ENCODE measurements at regions not wholly inside any gene's neighbourhood (a gene's known extent, or its start where the extent isn't known, plus 50 kb on each side); places are given as distances from the start of the nearest gene placed in this dataset.

DNA sequence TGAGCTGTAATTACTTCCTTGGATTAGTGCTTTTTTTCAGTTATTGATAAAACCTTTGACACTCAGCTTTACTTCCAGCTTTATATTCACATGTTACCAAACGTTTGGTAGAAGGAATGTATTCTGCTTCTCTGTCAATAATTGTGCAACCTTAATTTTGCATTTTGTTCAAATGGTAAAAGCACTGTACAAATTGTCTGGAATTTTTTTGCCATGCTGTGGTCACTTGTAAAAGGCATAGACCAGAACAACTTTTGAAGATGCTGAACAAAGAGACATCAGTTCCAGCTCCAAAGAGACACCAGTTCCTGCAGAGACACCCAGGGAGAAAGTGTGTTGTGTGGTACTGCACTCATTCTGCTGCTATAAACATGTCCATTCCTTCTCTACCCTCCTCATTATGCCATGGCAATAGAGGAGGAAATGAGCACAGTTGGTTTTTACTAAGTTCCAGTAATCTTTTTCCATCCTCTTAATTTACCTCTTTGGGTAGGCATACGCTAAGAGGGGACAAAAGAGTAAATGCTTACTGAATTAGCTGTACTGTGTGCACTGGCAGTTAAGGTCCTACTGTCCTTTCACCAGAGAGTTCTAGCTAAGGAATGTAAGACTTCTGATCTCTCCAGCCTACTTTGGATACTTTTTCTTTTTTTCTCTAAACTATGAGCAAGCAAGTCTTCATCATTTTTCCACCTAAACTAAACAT lies 387.4 kb downstream of the FGF10 start:
- ATAC-seq: no peak
- TF ChIP-seq TCF4 (CRISPR knock-in tag; IDR thresholded peaks at IDR 0.05; ENCODE audit: borderline replicate concordance) (no peak), ZC3H10 (CRISPR knock-in tag; IDR thresholded peaks at IDR 0.05) (no peak), ISL1 (CRISPR knock-in tag; IDR thresholded peaks at IDR 0.05) (no peak), ZFP30 (CRISPR knock-in tag; IDR thresholded peaks at IDR 0.05) (no peak), PPARA (CRISPR knock-in tag; IDR thresholded peaks at IDR 0.05; ENCODE audit: borderline replicate concordance) (no peak), CSDC2 (CRISPR knock-in tag; IDR thresholded peaks at IDR 0.05) (no peak), ZFP3 (CRISPR knock-in tag; IDR thresholded peaks at IDR 0.05) (no peak), ZNF8 (CRISPR knock-in tag; IDR thresholded peaks at IDR 0.05) (no peak)

DNA sequence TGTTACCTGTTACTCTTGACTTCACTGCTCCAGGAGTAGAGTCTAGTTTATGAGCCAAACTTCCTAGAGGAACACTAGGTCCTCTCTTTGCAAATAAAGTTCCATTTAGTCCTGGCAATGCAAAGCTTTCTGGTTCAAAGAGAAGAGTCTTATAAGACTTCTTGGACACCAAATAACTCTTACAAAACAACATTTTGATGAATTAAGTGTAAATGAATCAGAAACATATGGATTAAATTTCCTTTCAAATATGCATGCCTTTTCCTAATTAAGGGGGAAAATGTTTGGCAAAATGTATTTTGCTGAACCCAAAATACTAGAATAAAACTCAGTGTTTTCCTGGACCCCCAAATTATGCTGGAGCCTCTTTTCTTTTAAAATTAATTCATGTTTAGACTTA lies 388.0 kb downstream of the FGF10 start:
- TF ChIP-seq ZC3H10 (CRISPR knock-in tag; IDR thresholded peaks at IDR 0.05): no peak
- TF ChIP-seq ARNTL (CRISPR knock-in tag; IDR thresholded peaks at IDR 0.05; ENCODE audit: borderline replicate concordance, low read depth): no peak
- no peak for TF ChIP-seq GLIS3 (CRISPR knock-in tag; IDR thresholded peaks at IDR 0.05)
- TF ChIP-seq, protein P1, sequence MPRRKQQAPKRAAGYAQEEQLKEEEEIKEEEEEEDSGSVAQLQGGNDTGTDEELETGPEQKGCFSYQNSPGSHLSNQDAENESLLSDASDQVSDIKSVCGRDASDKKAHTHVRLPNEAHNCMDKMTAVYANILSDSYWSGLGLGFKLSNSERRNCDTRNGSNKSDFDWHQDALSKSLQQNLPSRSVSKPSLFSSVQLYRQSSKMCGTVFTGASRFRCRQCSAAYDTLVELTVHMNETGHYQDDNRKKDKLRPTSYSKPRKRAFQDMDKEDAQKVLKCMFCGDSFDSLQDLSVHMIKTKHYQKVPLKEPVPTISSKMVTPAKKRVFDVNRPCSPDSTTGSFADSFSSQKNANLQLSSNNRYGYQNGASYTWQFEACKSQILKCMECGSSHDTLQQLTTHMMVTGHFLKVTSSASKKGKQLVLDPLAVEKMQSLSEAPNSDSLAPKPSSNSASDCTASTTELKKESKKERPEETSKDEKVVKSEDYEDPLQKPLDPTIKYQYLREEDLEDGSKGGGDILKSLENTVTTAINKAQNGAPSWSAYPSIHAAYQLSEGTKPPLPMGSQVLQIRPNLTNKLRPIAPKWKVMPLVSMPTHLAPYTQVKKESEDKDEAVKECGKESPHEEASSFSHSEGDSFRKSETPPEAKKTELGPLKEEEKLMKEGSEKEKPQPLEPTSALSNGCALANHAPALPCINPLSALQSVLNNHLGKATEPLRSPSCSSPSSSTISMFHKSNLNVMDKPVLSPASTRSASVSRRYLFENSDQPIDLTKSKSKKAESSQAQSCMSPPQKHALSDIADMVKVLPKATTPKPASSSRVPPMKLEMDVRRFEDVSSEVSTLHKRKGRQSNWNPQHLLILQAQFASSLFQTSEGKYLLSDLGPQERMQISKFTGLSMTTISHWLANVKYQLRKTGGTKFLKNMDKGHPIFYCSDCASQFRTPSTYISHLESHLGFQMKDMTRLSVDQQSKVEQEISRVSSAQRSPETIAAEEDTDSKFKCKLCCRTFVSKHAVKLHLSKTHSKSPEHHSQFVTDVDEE (CRISPR knock-in tag; IDR thresholded peaks at IDR 0.05): no peak
- no peak for TF ChIP-seq ISL1 (CRISPR knock-in tag; IDR thresholded peaks at IDR 0.05)
- TF ChIP-seq RARB (CRISPR knock-in tag; IDR thresholded peaks at IDR 0.05): no peak
- no peak for TF ChIP-seq CSDC2 (CRISPR knock-in tag; IDR thresholded peaks at IDR 0.05)
- no peak for TF ChIP-seq ZFP30 (CRISPR knock-in tag; IDR thresholded peaks at IDR 0.05)
- TF ChIP-seq ESRRG (CRISPR knock-in tag; IDR thresholded peaks at IDR 0.05): no peak
- no peak for TF ChIP-seq POU6F1 (CRISPR knock-in tag; IDR thresholded peaks at IDR 0.05; ENCODE audit: borderline replicate concordance, low read depth)
- TF ChIP-seq ZNF70 (CRISPR knock-in tag; IDR thresholded peaks at IDR 0.05): no peak
- TF ChIP-seq ZNF565 (CRISPR knock-in tag; conservative IDR thresholded peaks at IDR 0.05; ENCODE audit: low read depth): no peak
- ATAC-seq: no peak

DNA sequence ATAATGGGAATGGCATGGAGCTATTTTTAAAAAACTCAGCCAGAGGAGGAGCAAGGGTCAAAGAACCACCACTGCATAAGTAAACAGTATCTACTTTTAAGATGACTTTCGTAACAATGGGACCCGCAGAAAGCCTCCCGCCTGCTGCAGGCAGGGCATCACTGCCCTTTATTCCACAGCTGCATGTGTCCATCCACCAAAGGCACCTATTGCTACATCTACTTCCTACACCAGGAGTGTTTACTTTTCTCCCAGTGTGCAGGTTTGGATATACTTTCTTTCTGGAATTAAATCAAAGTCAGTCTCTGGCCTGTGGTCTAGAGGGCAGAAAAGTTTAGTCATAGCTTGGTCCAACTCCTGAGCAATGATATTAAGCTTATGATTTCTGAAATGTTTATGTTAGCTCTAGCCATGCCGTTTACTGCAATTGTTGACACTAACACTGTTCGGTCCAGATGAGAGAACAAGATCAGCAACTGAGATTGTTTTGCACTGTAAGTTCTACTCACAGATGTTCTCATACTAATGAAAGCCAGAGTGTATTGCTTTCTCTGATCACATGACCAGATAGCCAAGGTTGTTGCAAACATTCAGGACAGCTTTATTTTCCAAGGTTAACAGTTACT lies 391.5 kb downstream of the FGF10 start:
- ATAC-seq: no peak
- TF ChIP-seq, protein P2, sequence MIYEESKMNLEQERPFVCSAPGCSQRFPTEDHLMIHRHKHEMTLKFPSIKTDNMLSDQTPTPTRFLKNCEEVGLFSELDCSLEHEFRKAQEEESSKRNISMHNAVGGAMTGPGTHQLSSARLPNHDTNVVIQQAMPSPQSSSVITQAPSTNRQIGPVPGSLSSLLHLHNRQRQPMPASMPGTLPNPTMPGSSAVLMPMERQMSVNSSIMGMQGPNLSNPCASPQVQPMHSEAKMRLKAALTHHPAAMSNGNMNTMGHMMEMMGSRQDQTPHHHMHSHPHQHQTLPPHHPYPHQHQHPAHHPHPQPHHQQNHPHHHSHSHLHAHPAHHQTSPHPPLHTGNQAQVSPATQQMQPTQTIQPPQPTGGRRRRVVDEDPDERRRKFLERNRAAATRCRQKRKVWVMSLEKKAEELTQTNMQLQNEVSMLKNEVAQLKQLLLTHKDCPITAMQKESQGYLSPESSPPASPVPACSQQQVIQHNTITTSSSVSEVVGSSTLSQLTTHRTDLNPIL (CRISPR knock-in tag; IDR thresholded peaks at IDR 0.05; ENCODE audit: low read depth): no peak
- TF ChIP-seq GLIS3 (CRISPR knock-in tag; IDR thresholded peaks at IDR 0.05): no peak
- TF ChIP-seq OSR1 (CRISPR knock-in tag; IDR thresholded peaks at IDR 0.05): no peak

- ATAC-seq: no peak
- TF ChIP-seq GLIS3 (CRISPR knock-in tag; IDR thresholded peaks at IDR 0.05): no peak
- no peak for TF ChIP-seq ZNF8 (CRISPR knock-in tag; IDR thresholded peaks at IDR 0.05)
- no peak for TF ChIP-seq ISL1 (CRISPR knock-in tag; IDR thresholded peaks at IDR 0.05)
- TF ChIP-seq RARB (CRISPR knock-in tag; IDR thresholded peaks at IDR 0.05): no peak
- TF ChIP-seq OSR1 (CRISPR knock-in tag; IDR thresholded peaks at IDR 0.05): no peak
- TF ChIP-seq, protein P2 (CRISPR knock-in tag; IDR thresholded peaks at IDR 0.05; ENCODE audit: low read depth): no peak
- TF ChIP-seq CSDC2 (CRISPR knock-in tag; IDR thresholded peaks at IDR 0.05): no peak
- TF ChIP-seq TOX (CRISPR knock-in tag; IDR thresholded peaks at IDR 0.05; ENCODE audit: borderline replicate concordance): no peak
- TF ChIP-seq SNAI2 (CRISPR knock-in tag; IDR thresholded peaks at IDR 0.05): no peak
- no peak for TF ChIP-seq POU6F1 (CRISPR knock-in tag; IDR thresholded peaks at IDR 0.05; ENCODE audit: borderline replicate concordance, low read depth)
- no peak for TF ChIP-seq ARNTL (CRISPR knock-in tag; IDR thresholded peaks at IDR 0.05; ENCODE audit: borderline replicate concordance, low read depth)
- no peak for TF ChIP-seq ESRRG (CRISPR knock-in tag; IDR thresholded peaks at IDR 0.05)
- TF ChIP-seq ZC3H10 (CRISPR knock-in tag; IDR thresholded peaks at IDR 0.05): no peak
- TF ChIP-seq BACH2 (CRISPR knock-in tag; IDR thresholded peaks at IDR 0.05; ENCODE audit: borderline replicate concordance): no peak
- no peak for TF ChIP-seq ZNF565 (CRISPR knock-in tag; conservative IDR thresholded peaks at IDR 0.05; ENCODE audit: low read depth)
- no peak for TF ChIP-seq TCF4 (CRISPR knock-in tag; IDR thresholded peaks at IDR 0.05; ENCODE audit: borderline replicate concordance)
- no peak for TF ChIP-seq ZFP30 (CRISPR knock-in tag; IDR thresholded peaks at IDR 0.05)
These were observed 393.0 kb downstream of the FGF10 start for GRCh38 chr5:43996221-43996620.
